KMS-11 (cell line): ENCODE measurements at regions not wholly inside any gene's neighbourhood (a gene's known extent, or its start where the extent isn't known, plus 50 kb on each side); places are given as distances from the start of the nearest gene placed in this dataset.

Experiments used
- H2AFZ ChIP-seq: fragments of 200-600 bp; sonication (generic); 2 replicates; pipeline ENCODE4 v1.6.1; 2016; ENCODE audit warnings: antibody characterized with exemption, mixed run types, low read depth
- H3K27ac ChIP-seq: fragments of 200-600 bp; sonication (generic); 2 replicates; pipeline ENCODE4 v1.6.1; 2016; ENCODE audit warnings: mild to moderate bottlenecking, mixed run types
- H3K27me3 ChIP-seq: fragments of 200-600 bp; sonication (generic); 2 replicates; pipeline ENCODE4 v1.6.1; 2017; ENCODE audit warnings: mild to moderate bottlenecking, low read depth, mixed run types, moderate library complexity; ENCODE audit not compliant: insufficient read depth
- H3K36me3 ChIP-seq: fragments of 200-600 bp; sonication (generic); 2 replicates; pipeline ENCODE4 v1.6.1; 2017; ENCODE audit warnings: mild to moderate bottlenecking, mixed run types; ENCODE audit not compliant: insufficient read depth
- H3K4me1 ChIP-seq: fragments of 200-600 bp; sonication (generic); 2 replicates; pipeline ENCODE4 v1.6.1; 2016; ENCODE audit warnings: mild to moderate bottlenecking, low read depth, mixed run types; ENCODE audit not compliant: poor library complexity, severe bottlenecking
- H3K4me2 ChIP-seq: fragments of 200-600 bp; sonication (generic); 2 replicates; pipeline ENCODE4 v1.7.0; 2016; ENCODE audit warnings: mild to moderate bottlenecking, mixed run types
- H3K4me3 ChIP-seq: fragments of 200-600 bp; sonication (generic); IDR thresholded peaks from 2 replicates; pipeline ENCODE4 v1.6.1; 2017; ENCODE audit warnings: low read depth, low read length, mixed read lengths; ENCODE audit not compliant: insufficient read depth
- H3K79me2 ChIP-seq: fragments of 200-600 bp; sonication (generic); 2 replicates; pipeline ENCODE4 v1.6.1; 2016; ENCODE audit warnings: low read depth, mixed run types; ENCODE audit not compliant: insufficient read depth
- H3K9ac ChIP-seq: fragments of 200-600 bp; sonication (generic); 2 replicates; pipeline ENCODE4 v1.6.1; 2016; ENCODE audit warnings: mild to moderate bottlenecking, mixed run types
- H4K20me1 ChIP-seq: fragments of 200-600 bp; sonication (generic); 2 replicates; pipeline ENCODE4 v1.6.1; 2016; ENCODE audit warnings: mild to moderate bottlenecking, mixed run types; ENCODE audit not compliant: insufficient read depth
- CTCF ChIP-seq: fragments of 200-600 bp; sonication (generic); conservative IDR thresholded peaks from 2 replicates; pipeline ENCODE4 v1.6.1; 2017; ENCODE audit warnings: low read depth, mild to moderate bottlenecking, antibody characterized with exemption, low read length, moderate library complexity, mixed read lengths

DNA sequence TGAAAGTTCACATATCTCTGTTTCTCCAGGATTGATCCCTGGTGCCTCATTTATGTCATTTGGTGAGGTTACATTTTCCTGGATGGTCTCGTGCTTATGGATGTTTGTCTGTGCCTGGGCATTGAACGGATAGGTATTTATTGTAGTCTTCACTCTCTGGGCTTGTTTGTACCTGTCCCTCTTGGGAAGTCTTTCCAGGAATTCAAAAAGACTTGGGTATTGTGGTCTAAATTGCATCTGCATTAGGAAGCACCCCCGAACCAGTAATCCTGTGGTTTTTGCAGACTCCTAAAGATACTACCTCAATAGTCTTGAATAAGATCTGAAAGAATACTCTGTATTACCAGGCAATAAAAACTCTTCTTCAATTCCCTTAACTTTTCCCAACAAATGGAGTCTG is 720.8 kb downstream of the SLC6A15 start:
- H3K27ac ChIP-seq: no peak overlapping the region
- no peaks in the 10 kb centered on the region for H3K79me2 ChIP-seq
- no peaks in the 10 kb centered on the region for H3K36me3 ChIP-seq
- no peak for TF ChIP-seq CTCF
- no peaks in the 10 kb centered on the region for H3K27me3 ChIP-seq
- H3K9ac ChIP-seq: no peak overlapping the region
- H3K4me3 ChIP-seq: no peak overlapping the region
- no peaks in the 10 kb centered on the region for H4K20me1 ChIP-seq
- no peak overlapping the region for H2AFZ ChIP-seq
- H3K4me1 ChIP-seq: no peaks in the 10 kb centered on the region
- H3K4me2 ChIP-seq: no peak overlapping the region

DNA sequence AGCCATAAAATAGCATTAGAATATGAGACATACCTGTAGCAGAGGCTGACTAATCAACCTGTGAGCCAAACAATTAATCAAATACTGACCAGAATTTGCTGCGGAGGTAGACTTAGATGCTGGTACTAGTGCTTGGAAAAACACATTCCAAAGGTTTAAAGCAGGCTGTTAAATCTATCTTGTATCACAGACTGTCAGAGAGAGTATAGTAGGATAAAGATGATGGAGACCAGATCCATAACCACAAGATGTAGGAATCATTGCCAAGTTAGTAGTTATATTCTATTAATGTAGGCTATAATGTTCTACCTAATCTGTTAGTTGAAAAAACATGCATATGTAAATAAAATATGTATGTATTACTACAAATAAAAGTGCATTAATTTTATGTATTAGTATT is 726.2 kb downstream of the SLC6A15 start:
- Histone ChIP-seq H3K79me2 (no peaks in the 10 kb centered on the region), H2AFZ (no peak overlapping the region), H3K4me3 (no peak overlapping the region), H4K20me1 (no peaks in the 10 kb centered on the region), H3K9ac (no peak overlapping the region), H3K4me1 (no peaks in the 10 kb centered on the region), H3K36me3 (no peaks in the 10 kb centered on the region), H3K4me2 (no peak overlapping the region), H3K27me3 (no peaks in the 10 kb centered on the region), H3K27ac (no peak overlapping the region)
- TF ChIP-seq CTCF: no peak

- H3K27ac ChIP-seq: no peak overlapping the region
- H3K27me3 ChIP-seq: no peaks in the 10 kb centered on the region
- no peak overlapping the region for H3K4me2 ChIP-seq
- no peak overlapping the region for H3K4me3 ChIP-seq
- H2AFZ ChIP-seq: no peak overlapping the region
- TF ChIP-seq CTCF: no peak
- no peaks in the 10 kb centered on the region for H3K36me3 ChIP-seq
- no peak overlapping the region for H3K9ac ChIP-seq
- H3K4me1 ChIP-seq: no peaks in the 10 kb centered on the region
- no peaks in the 10 kb centered on the region for H4K20me1 ChIP-seq
- H3K79me2 ChIP-seq: no peaks in the 10 kb centered on the region
Measured at GRCh38 chr12:84183576-84183975, 729.0 kb downstream of the SLC6A15 start.

DNA sequence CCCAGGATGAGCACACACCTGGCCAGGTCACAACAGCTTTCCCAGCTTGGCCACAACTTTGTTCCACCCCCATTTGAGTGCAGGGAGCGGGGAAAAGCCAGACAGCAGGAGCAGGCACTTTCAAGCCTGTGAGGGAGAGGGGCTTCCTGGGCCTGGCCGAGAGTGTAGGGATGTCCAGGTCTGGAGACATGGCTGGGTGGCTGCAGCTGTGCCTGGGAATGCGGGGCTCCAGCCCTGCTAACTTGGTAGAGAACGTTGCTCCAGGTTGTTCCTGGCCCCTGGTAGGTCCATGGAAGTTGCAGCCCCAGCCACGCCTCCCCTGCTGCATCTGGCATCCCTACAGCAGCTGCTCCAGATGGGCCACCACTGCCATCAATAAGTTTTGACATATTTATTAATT is 738.5 kb downstream of the SLC6A15 start:
- no peak overlapping the region for H3K4me2 ChIP-seq
- no peak overlapping the region for H3K4me3 ChIP-seq
- H3K79me2 ChIP-seq: no peaks in the 10 kb centered on the region
- no peaks in the 10 kb centered on the region for H4K20me1 ChIP-seq
- H3K9ac ChIP-seq: no peak overlapping the region
- no peaks in the 10 kb centered on the region for H3K4me1 ChIP-seq
- H3K27ac ChIP-seq: no peak overlapping the region
- H3K36me3 ChIP-seq: no peaks in the 10 kb centered on the region
- no peaks in the 10 kb centered on the region for H3K27me3 ChIP-seq
- no peak for TF ChIP-seq CTCF
- no peak overlapping the region for H2AFZ ChIP-seq
